OCI-LY7 (cell line): ENCODE measurements at regions not wholly inside any gene's neighbourhood (a gene's known extent, or its start where the extent isn't known, plus 50 kb on each side); places are given as distances from the start of the nearest gene placed in this dataset.

ENCODE experiments used
- CTCF ChIP-seq: fragments of 200-600 bp; sonication (generic); conservative IDR thresholded peaks from 2 replicates; pipeline ENCODE4 v1.5.1; 2014; ENCODE audit warnings: mild to moderate bottlenecking, antibody characterized with exemption, low read length, moderate library complexity, mixed read lengths
- EZH2phosphoT487 ChIP-seq: fragments of 200-600 bp; sonication (generic); IDR thresholded peaks from 2 replicates; pipeline ENCODE4 v1.6.1; 2018; ENCODE audit warnings: low read depth, borderline replicate concordance, mild to moderate bottlenecking, mixed run types, antibody characterized with exemption, low read length, moderate library complexity, mixed read lengths

GRCh38 chr6:170095273-170095981 is 195.5 kb downstream of the DLL1 start:
- TF ChIP-seq CTCF (no peak), EZH2phosphoT487 (no peak)
